ENCODE measurements at regions not wholly inside any gene's neighbourhood (a gene's known extent, or its start where the extent isn't known, plus 50 kb on each side); places are given as distances from the start of the nearest gene placed in this dataset.

- Mint-ChIP-seq H3K27me3 (ENCODE audit: insufficient read depth, unreplicated experiment) (peaks cover 11% of the 10 kb centered on the region), H3K36me3 (ENCODE audit: insufficient read depth, unreplicated experiment) (no peaks in the 10 kb centered on the region), H3K4me1 (ENCODE audit: low read depth, unreplicated experiment) (no peaks in the 10 kb centered on the region), H3K9me3 (ENCODE audit: unreplicated experiment) (no peaks in the 10 kb centered on the region), H3K27ac (ENCODE audit: unreplicated experiment) (no peak overlapping the region), H3K4me3 (ENCODE audit: unreplicated experiment) (no peak overlapping the region)
- Histone ChIP-seq H3K4me1 (no peaks in the 10 kb centered on the region), H3K27me3 (replicated peaks; ENCODE audit: control insufficient read depth, insufficient read depth, low read length) (no peaks in the 10 kb centered on the region), H3K4me3 (ENCODE audit: low read depth, low read length) (no peak overlapping the region), H3K9me3 (no peaks in the 10 kb centered on the region), H3K36me3 (ENCODE audit: control insufficient read depth, insufficient read depth, low read length) (no peaks in the 10 kb centered on the region)
- ChIA-PET POLR2A (no interaction called here), CTCF (no interaction called here)
- intact Hi-C loops (cut with micrococcal nuclease; ENCODE audit: unreplicated experiment): no loop called here
- no TSS peak for BruUV-seq (replicated peaks)
- DNase-seq: no peak
- TF ChIP-seq CTCF (IDR thresholded peaks at IDR 0.05; ENCODE audit: insufficient read depth in 1 of 2, low read depth in 1 of 2, low read length in 1 of 2, severe bottlenecking in 1 of 2, unreplicated experiment in 1 of 2): no peak
These were observed 1044.5 kb downstream of the TUSC7 start for GRCh38 chr3:117754058-117754457.

- Mint-ChIP-seq H3K9me3 (ENCODE audit: unreplicated experiment) (no peaks in the 10 kb centered on the region), H3K4me3 (ENCODE audit: unreplicated experiment) (no peak overlapping the region), H3K27ac (ENCODE audit: unreplicated experiment) (no peak overlapping the region), H3K36me3 (ENCODE audit: insufficient read depth, unreplicated experiment) (no peaks in the 10 kb centered on the region), H3K27me3 (ENCODE audit: insufficient read depth, unreplicated experiment) (peaks cover 11% of the 10 kb centered on the region), H3K4me1 (ENCODE audit: low read depth, unreplicated experiment) (no peaks in the 10 kb centered on the region)
- Histone ChIP-seq H3K4me3 (ENCODE audit: low read depth, low read length) (no peak overlapping the region), H3K4me1 (no peaks in the 10 kb centered on the region), H3K9me3 (no peaks in the 10 kb centered on the region), H3K36me3 (ENCODE audit: control insufficient read depth, insufficient read depth, low read length) (no peaks in the 10 kb centered on the region), H3K27me3 (replicated peaks; ENCODE audit: control insufficient read depth, insufficient read depth, low read length) (no peaks in the 10 kb centered on the region)
- ChIA-PET POLR2A (no interaction called here), CTCF (no interaction called here)
- no peak for DNase-seq
- BruUV-seq (replicated peaks): no TSS peak
- intact Hi-C loops (cut with micrococcal nuclease; ENCODE audit: unreplicated experiment): no loop called here
- TF ChIP-seq CTCF (IDR thresholded peaks at IDR 0.05; ENCODE audit: insufficient read depth in 1 of 2, low read depth in 1 of 2, low read length in 1 of 2, severe bottlenecking in 1 of 2, unreplicated experiment in 1 of 2): no peak
These were observed 1045.3 kb downstream of the TUSC7 start for GRCh38 chr3:117754841-117755240.

- DNase-seq: peak in 1 of 2 experiments; percentile 35
- POLR2A ChIA-PET: no interaction called here
- TF ChIP-seq CTCF (IDR thresholded peaks at IDR 0.05; ENCODE audit: insufficient read depth in 1 of 2, low read depth in 1 of 2, low read length in 1 of 2, severe bottlenecking in 1 of 2, unreplicated experiment in 1 of 2): no peak
- H3K9me3 ChIP-seq: no peaks in the 10 kb centered on the region
- H3K36me3 ChIP-seq (ENCODE audit: control insufficient read depth, insufficient read depth, low read length): no peaks in the 10 kb centered on the region
- no peak overlapping the region for H3K4me3 ChIP-seq (ENCODE audit: low read depth, low read length)
- peaks cover 17% of the 10 kb centered on the region for H3K27me3 Mint-ChIP-seq (ENCODE audit: insufficient read depth, unreplicated experiment)
- no peaks in the 10 kb centered on the region for H3K4me1 ChIP-seq
- H3K9me3 Mint-ChIP-seq (ENCODE audit: unreplicated experiment): no peaks in the 10 kb centered on the region
- CTCF ChIA-PET: no interaction called here
- intact Hi-C loops (cut with micrococcal nuclease; ENCODE audit: unreplicated experiment): no loop called here
- no peaks in the 10 kb centered on the region for H3K4me1 Mint-ChIP-seq (ENCODE audit: low read depth, unreplicated experiment)
- no TSS peak for BruUV-seq (replicated peaks)
- no peaks in the 10 kb centered on the region for H3K36me3 Mint-ChIP-seq (ENCODE audit: insufficient read depth, unreplicated experiment)
- H3K4me3 Mint-ChIP-seq (ENCODE audit: unreplicated experiment): no peak overlapping the region
- H3K27me3 ChIP-seq (replicated peaks; ENCODE audit: control insufficient read depth, insufficient read depth, low read length): no peaks in the 10 kb centered on the region
- H3K27ac Mint-ChIP-seq (ENCODE audit: unreplicated experiment): no peak overlapping the region
These were observed 1047.0 kb downstream of the TUSC7 start for GRCh38 chr3:117756563-117756962.
